Natural killer cell (primary cell): ENCODE measurements at regions not wholly inside any gene's neighbourhood (a gene's known extent, or its start where the extent isn't known, plus 50 kb on each side); places are given as distances from the start of the nearest gene placed in this dataset.
A peak's percentile ranks its signal among the peaks of the same experiment; 100 is the strongest.

ENCODE experiments used
- ATAC-seq, 3 donors: fragments of 150-1000 bp in 2 of 3; fragments of 200-7000 bp in 1 of 3; cut with Tn5 transposase; 1 replicate in 1 of 3; 2 replicates in 2 of 3; pipeline ENCODE4 v1.10.0; 2021; ENCODE audit warnings: mild to moderate bottlenecking in 2 of 3, moderate library complexity in 2 of 3
- DNase-seq, 2 donors: peaks; one replicate each; pipeline versions ENCODE4 v3.0.0 to v3.0.0-alpha.2; 2013 to 2021; ENCODE audit warnings: mixed read lengths in 1 of 2
- H3K27ac ChIP-seq: one replicate; pipeline ENCODE4 v1.5.1; 2013; ENCODE audit warnings: mild to moderate bottlenecking, low read length
- H3K27me3 ChIP-seq: one replicate; pipeline ENCODE4 v1.6.1; 2013; ENCODE audit warnings: low read length; ENCODE audit not compliant: control insufficient read depth, insufficient read depth
- H3K36me3 ChIP-seq: one replicate; pipeline ENCODE4 v1.6.1; 2013; ENCODE audit warnings: low read length; ENCODE audit not compliant: control insufficient read depth, insufficient read depth
- H3K4me1 ChIP-seq: one replicate; pipeline ENCODE4 v1.6.1; 2013; ENCODE audit warnings: low read length; ENCODE audit not compliant: control insufficient read depth, insufficient read depth
- H3K4me3 ChIP-seq: one replicate; pipeline ENCODE4 v1.5.1; 2013; ENCODE audit warnings: low read length
- H3K9me3 ChIP-seq: one replicate; pipeline ENCODE4 v1.6.1; 2013; ENCODE audit warnings: low read length; ENCODE audit not compliant: control insufficient read depth, insufficient read depth
- H3K27ac Mint-ChIP-seq, 2 donors: one replicate each; pipeline ENCODE4 v1.8.0; 2022; ENCODE audit warnings: mild to moderate bottlenecking in 2 of 2, mixed read lengths in 2 of 2, moderate library complexity in 1 of 2
- H3K27me3 Mint-ChIP-seq, 2 donors: one replicate each; pipeline ENCODE4 v1.8.0; 2022; ENCODE audit warnings: low read depth in 2 of 2, mixed read lengths in 2 of 2
- H3K36me3 Mint-ChIP-seq: one replicate; pipeline ENCODE4 v1.8.0; 2022; ENCODE audit warnings: mixed read lengths
- H3K4me1 Mint-ChIP-seq, 2 donors: one replicate each; pipeline ENCODE4 v1.8.0; 2022; ENCODE audit warnings: mixed read lengths in 2 of 2
- H3K4me3 Mint-ChIP-seq: one replicate; pipeline ENCODE4 v1.8.0; 2022; ENCODE audit warnings: mild to moderate bottlenecking, moderate library complexity, mixed read lengths
- H3K9me3 Mint-ChIP-seq, 2 donors: one replicate each; pipeline ENCODE4 v1.8.0; 2022; ENCODE audit warnings: mixed read lengths in 2 of 2
- CTCF ChIP-seq: fragments of 200-600 bp; IDR thresholded peaks from one replicate; pipeline ENCODE4 v1.8.0; 2022; ENCODE audit warnings: antibody characterized with exemption
- WGBS: methylation state at CpG from one replicate; pipeline ENCODE4 v1.1.7; 2013; ENCODE audit warnings: missing lambda C conversion rate; ENCODE audit not compliant: insufficient coverage; 5-methylcytosine and 5-hydroxymethylcytosine counted together
- intact Hi-C: fragments of 100-400 bp; cut with micrococcal nuclease; formaldehyde crosslinking; loops from one replicate; pipeline ENCODE4 v1.14.2; 2022

DNA sequence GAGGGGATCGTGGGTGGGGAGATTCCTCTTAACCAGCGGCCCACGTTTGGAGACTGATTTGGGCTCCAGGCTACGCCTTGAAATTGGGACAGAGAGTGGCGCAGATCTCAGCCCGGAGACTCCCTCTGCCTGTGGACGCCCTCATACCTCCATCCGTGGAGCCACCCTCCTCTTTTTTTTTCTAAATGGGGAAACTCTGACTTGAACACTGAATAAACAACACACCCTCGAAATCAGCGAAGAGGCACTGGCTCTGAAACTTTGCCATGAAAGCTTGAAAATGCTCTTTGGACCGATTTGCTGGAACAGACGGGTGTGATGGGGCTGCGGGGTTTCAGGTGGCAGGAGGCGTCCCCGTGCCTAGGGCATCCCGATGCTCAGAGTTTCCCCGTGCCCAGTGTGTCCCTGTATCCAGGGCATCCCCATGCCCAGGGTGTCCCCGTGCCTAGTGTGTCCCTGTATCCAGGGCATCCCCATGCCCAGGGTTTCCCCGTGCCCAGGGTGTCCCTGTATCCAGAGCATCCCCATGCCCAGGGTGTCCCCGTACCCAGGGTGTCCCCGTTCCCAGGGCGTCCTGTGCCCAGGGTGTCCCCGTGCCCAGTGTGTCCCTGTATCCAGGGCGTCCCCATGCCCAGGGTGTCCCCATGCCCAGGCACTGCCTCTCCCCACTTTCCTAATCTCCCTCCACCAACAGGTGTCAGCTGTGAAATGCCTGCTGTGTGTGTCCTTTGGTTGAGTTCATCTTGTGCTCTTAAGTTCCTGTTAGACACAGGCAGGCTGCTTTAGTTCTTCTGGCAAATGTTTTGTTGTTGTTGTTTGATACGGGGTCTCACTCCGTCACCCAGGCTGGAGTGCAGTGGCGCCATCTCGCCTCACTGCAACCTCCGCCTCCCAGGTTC, 187.0 kb downstream of the SEC14L1 start:
- ATAC-seq (no peak), DNase-seq (peak in 1 of 2 donors; percentile 14)
- peaks cover 51 to 61% of the 10 kb centered on the region in 2 donors for H3K4me1 Mint-ChIP-seq
- intact Hi-C loops: loop anchor here (5.0 to 10.0 kb wide), 2 partner anchors 337 to 554 kb away; no protein-coding TSS in a partner anchor
- no peak for TF ChIP-seq CTCF
- peaks cover 0 to 2% of the 10 kb centered on the region in 2 donors for H3K9me3 Mint-ChIP-seq
- peak overlapping the region in 1 of 2 donors; percentile 60 for H3K27ac Mint-ChIP-seq
- H3K27me3 ChIP-seq: no peaks in the 10 kb centered on the region
- H3K36me3 ChIP-seq: no peaks in the 10 kb centered on the region
- no peaks in the 10 kb centered on the region for H3K9me3 ChIP-seq
- WGBS: 94% methylated on average over 29 of the region's 29 CpGs
- no peak overlapping the region for H3K4me3 Mint-ChIP-seq
- peaks cover 90% of the 10 kb centered on the region for H3K4me1 ChIP-seq
- no peak overlapping the region for H3K4me3 ChIP-seq
- no peaks in the 10 kb centered on the region for H3K36me3 Mint-ChIP-seq
- no peaks in the 10 kb centered on the region for H3K27me3 Mint-ChIP-seq
- no peak overlapping the region for H3K27ac ChIP-seq

DNA sequence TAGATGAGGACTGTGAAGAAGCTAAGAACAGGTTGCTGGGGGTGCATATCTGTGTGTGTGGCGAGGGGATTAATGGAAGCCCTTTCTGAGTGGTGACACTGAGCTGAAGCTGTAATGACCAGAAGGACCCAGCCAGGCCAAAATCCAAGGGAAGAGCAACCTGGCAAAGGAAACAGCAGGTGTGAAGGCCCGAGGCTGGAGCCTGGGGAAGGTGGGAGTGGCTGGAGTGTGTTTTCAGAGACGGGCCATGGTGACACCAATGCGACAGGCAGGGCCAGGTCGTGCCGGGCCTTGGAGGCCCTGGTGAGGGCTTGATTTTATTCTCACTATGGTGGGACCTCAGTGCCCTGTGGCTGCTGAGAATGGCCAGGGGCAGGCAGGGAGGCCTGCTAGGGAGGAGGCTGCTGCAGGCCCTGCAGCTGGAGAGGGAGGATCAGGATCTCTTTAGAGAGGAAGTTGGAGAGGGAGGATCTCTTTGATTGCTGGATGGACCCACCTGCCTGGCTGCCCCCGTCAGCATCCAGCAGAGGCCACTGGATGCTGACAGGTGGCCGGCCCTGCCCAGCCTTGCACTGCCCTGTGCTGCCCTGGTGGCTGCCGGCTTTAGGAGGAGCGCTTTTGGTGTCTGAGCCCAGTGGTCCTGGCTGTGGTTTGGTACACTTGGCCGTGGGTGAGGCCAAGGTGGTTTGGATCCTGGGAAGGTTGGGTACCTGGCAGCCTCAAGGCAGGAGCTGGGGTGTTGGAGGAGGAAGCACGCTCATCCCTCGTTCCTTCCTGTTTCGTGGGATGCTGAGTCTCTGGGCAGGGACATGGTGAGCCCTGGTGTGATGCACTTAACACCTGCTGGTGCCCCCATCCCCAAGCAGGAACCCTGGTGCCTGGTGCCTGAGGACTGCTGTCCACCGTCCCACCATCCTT, 188.3 kb downstream of the SEC14L1 start:
- H3K9me3 Mint-ChIP-seq: peaks cover 0 to 2% of the 10 kb centered on the region in 2 donors
- H3K9me3 ChIP-seq: no peaks in the 10 kb centered on the region
- ATAC-seq (no peak), DNase-seq (peak in 1 of 2 donors; percentile 15)
- WGBS: 91% methylated on average over 15 of the region's 15 CpGs
- H3K27ac Mint-ChIP-seq: peak overlapping the region in 1 of 2 donors; percentile 60
- intact Hi-C loops: loop anchor here (5.0 to 10.0 kb wide), 2 partner anchors 336 to 553 kb away; no protein-coding TSS in a partner anchor
- H3K4me3 Mint-ChIP-seq: no peak overlapping the region
- no peaks in the 10 kb centered on the region for H3K36me3 Mint-ChIP-seq
- H3K27me3 Mint-ChIP-seq: no peaks in the 10 kb centered on the region
- H3K27ac ChIP-seq: no peak overlapping the region
- peaks cover 52 to 60% of the 10 kb centered on the region in 2 donors for H3K4me1 Mint-ChIP-seq
- H3K27me3 ChIP-seq: no peaks in the 10 kb centered on the region
- TF ChIP-seq CTCF: no peak
- H3K4me3 ChIP-seq: no peak overlapping the region
- no peaks in the 10 kb centered on the region for H3K36me3 ChIP-seq
- H3K4me1 ChIP-seq: peaks cover 83% of the 10 kb centered on the region

DNA sequence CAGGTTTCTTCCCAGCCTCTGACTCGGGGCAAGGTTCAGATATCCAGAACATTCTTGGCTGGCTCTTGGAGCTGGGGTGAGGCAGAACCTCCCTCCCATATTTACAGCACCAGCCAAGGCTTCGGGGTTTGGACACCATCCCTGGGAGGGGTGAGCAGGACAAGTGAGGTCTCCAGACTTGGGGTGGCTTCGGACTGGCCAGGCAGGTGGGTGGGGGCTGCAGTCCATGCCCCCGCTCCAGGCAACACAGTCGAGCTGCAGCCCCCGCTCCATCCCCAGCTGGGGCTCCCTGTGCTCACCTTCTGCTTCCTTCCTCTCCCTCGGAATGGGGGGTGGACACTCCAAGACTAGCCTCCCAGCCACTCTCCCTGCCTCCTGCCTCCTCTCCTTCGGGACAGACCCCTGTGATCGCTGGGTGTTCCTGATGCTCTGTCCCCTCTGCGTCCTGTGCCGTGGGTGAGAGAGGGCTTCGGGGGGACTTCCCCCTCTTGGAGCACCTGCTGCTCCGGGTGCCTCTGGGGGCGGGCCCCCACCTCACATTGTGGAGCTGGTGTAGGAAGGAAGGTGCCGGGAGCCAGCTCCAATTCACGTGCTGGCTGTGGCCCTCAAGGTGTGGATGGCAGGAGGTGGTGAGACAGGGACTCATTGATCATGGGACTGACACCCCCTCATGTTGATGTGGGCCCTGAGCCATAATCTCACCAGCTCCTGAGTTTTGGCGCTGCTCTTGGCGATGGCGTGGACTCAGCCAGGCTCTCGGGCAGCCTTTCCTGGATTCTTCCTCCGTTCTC, 189.2 kb downstream of the SEC14L1 start:
- no peak overlapping the region for H3K27ac Mint-ChIP-seq
- no peak for DNase-seq
- Histone ChIP-seq H3K4me1 (peaks cover 75% of the 10 kb centered on the region), H3K27me3 (no peaks in the 10 kb centered on the region), H3K9me3 (no peaks in the 10 kb centered on the region), H3K27ac (no peak overlapping the region), H3K4me3 (no peak overlapping the region), H3K36me3 (no peaks in the 10 kb centered on the region)
- no peaks in the 10 kb centered on the region for H3K36me3 Mint-ChIP-seq
- H3K27me3 Mint-ChIP-seq: no peaks in the 10 kb centered on the region
- no peak overlapping the region for H3K4me3 Mint-ChIP-seq
- peaks cover 0 to 2% of the 10 kb centered on the region in 2 donors for H3K9me3 Mint-ChIP-seq
- H3K4me1 Mint-ChIP-seq: peaks cover 44 to 51% of the 10 kb centered on the region in 2 donors
- no peak for ATAC-seq
- TF ChIP-seq CTCF: no peak
- intact Hi-C loops: loop anchor here (5.0 to 10.0 kb wide), 3 partner anchors 42 to 552 kb away; no protein-coding TSS in a partner anchor
- 95% methylated on average over 21 of the region's 21 CpGs for WGBS
